Sigmoid colon (tissue), 6 donors: ENCODE measurements at regions not wholly inside any gene's neighbourhood (a gene's known extent, or its start where the extent isn't known, plus 50 kb on each side); places are given as distances from the start of the nearest gene placed in this dataset.
"Not testable (repeated sequence)": the region's sequence is repeated elsewhere in the genome, so short reads cannot be mapped to it uniquely, and the experiment has no call there.

Experiments used
- DNase-seq: peaks from one replicate; pipeline ENCODE4 v3.0.0-alpha.2; 2019
- H3K27ac ChIP-seq, 4 donors: fragments of 200-600 bp; sonication (generic); one replicate each; pipeline ENCODE4 v1.5.1; 2016 to 2019; ENCODE audit warnings: mild to moderate bottlenecking in 1 of 4
- H3K27me3 ChIP-seq, 3 donors: fragments of 200-600 bp; sonication (generic); one replicate each; pipeline ENCODE4 v1.5.1; 2019; ENCODE audit warnings: mild to moderate bottlenecking in 1 of 3
- H3K36me3 ChIP-seq, 4 donors: fragments of 200-600 bp; sonication (generic); one replicate each; pipeline ENCODE4 v1.5.1; 2016 to 2019
- H3K4me1 ChIP-seq, 4 donors: fragments of 200-600 bp; sonication (generic); one replicate each; pipeline ENCODE4 v1.5.1; 2017 to 2019
- H3K4me3 ChIP-seq, 4 donors: fragments of 200-600 bp; sonication (generic); one replicate each; pipeline ENCODE4 v1.5.1; 2017 to 2019; ENCODE audit warnings: mild to moderate bottlenecking in 2 of 4, moderate library complexity in 1 of 4
- H3K9me3 ChIP-seq, 4 donors: fragments of 200-600 bp in 3 of 4; sonication (generic) in 3 of 4; one replicate each; pipeline versions ENCODE4 v1.5.1 to v1.6.1; 2013 to 2019
- EP300 ChIP-seq, 4 donors: sonication (generic); formaldehyde crosslinking; IDR thresholded peaks; one replicate each; pipeline ENCODE4 v1.6.1; 2017; ENCODE audit warnings: antibody characterized with exemption in 4 of 4
- POLR2A ChIP-seq, 2 donors: fragments of 450-650 bp; IDR thresholded peaks; one replicate each; pipeline ENCODE4 v1.6.1; 2016; ENCODE audit warnings: antibody characterized with exemption in 2 of 2, mild to moderate bottlenecking in 2 of 2, moderate library complexity in 2 of 2
- POLR2AphosphoS5 ChIP-seq, 4 donors: sonication (generic); formaldehyde crosslinking; IDR thresholded peaks; one replicate each; pipeline ENCODE4 v1.6.1; 2017; ENCODE audit warnings: antibody characterized with exemption in 4 of 4
- WGBS, 2 donors: extraction: QIAGEN DNeasy Blood & Tissue Kit; methylation state at CpG; one replicate each; pipeline ENCODE4 v1.1.7; 2013; 5-methylcytosine and 5-hydroxymethylcytosine counted together
- intact Hi-C: fragments of 100-400 bp; cut with DNase I; formaldehyde crosslinking; loops from one replicate; pipeline ENCODE4 v1.15.1; 2023
- TF ChIP-seq, protein P1 (sequence below), 4 experiments: fragments of 450-650 bp in 3 of 4; fragments of 200-600 bp in 1 of 4; IDR thresholded peaks; one replicate each; pipeline ENCODE4 v1.5.1; 2016 to 2019; ENCODE audit warnings: antibody characterized with exemption in 4 of 4, mild to moderate bottlenecking in 3 of 4, moderate library complexity in 2 of 4
- donor health status: healthy with polysubstance abuse.
- donor health status: healthy.

DNA sequence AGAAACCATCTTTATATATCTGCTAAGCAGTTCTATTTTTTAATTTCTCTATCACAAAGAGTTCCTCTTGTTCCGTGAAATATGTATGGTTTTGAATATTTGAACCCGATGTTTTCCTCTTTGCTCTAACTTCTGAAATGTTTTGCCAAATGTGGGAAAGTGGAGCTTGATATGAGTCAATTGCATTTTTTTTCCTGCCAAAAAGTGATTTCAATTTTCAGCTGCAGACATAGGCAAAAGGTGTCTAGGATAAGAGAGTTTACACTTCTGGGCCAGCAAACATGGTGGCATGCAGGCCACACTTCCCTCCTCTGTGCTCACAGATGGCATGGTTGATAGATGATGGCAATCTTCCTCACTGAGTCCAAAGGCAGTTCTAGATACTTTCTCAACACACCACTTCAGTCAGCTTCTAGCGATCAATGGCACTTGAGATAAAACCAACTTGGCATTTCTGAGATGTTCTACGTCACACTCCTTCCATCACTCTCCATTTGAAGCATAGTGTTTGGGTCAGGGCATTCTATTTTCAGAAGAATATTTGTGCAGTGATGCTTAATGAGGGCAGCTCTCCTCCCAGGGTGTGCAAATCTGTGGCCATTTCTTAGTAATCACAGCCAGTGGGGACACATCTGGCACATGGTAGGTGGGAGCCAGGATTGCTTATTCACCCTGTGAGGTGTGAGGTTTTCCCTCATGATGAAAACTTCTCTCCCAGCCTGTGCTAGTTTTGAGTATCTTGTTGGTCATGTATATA lies 54.4 kb upstream of the SCAF4 start:
- intact Hi-C loops: loop anchor here (2.0 kb wide), 1 partner anchor 472 kb away; no protein-coding TSS in a partner anchor

GRCh38 chr21:31785237-31786163 lies 53.6 kb upstream of the SCAF4 start:
- not testable (repeated sequence) for H3K27ac ChIP-seq, H3K4me3 ChIP-seq, H3K9me3 ChIP-seq, H3K4me1 ChIP-seq, H3K36me3 ChIP-seq, H3K27me3 ChIP-seq
- 52 to 57% methylated on average over 11 of the region's 11 CpGs for WGBS, 2 donors
- TF ChIP-seq, protein P1, sequence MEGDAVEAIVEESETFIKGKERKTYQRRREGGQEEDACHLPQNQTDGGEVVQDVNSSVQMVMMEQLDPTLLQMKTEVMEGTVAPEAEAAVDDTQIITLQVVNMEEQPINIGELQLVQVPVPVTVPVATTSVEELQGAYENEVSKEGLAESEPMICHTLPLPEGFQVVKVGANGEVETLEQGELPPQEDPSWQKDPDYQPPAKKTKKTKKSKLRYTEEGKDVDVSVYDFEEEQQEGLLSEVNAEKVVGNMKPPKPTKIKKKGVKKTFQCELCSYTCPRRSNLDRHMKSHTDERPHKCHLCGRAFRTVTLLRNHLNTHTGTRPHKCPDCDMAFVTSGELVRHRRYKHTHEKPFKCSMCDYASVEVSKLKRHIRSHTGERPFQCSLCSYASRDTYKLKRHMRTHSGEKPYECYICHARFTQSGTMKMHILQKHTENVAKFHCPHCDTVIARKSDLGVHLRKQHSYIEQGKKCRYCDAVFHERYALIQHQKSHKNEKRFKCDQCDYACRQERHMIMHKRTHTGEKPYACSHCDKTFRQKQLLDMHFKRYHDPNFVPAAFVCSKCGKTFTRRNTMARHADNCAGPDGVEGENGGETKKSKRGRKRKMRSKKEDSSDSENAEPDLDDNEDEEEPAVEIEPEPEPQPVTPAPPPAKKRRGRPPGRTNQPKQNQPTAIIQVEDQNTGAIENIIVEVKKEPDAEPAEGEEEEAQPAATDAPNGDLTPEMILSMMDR (IDR thresholded peaks at IDR 0.05): peak; percentile 42 to 70 (median 67)
- intact Hi-C loops: loop anchor here (2.0 kb wide), 1 partner anchor 473 kb away; no protein-coding TSS in a partner anchor
- DNase-seq: peak; percentile 78

More for the DNA sequence above, 54.4 kb upstream of the SCAF4 start:
- DNase-seq: no peak
- Histone ChIP-seq H3K27me3 (no peaks in the 10 kb centered on the region), H3K9me3 (no peaks in the 10 kb centered on the region), H3K27ac (no peak overlapping the region), H3K4me1 (peaks cover 0 to 6% (median 5%) of the 10 kb centered on the region in 4 donors), H3K36me3 (no peaks in the 10 kb centered on the region), H3K4me3 (no peak overlapping the region)
- TF ChIP-seq, protein P1 (IDR thresholded peaks at IDR 0.05): no peak
- no peak for TF ChIP-seq POLR2AphosphoS5 (IDR thresholded peaks at IDR 0.05)
- TF ChIP-seq POLR2A (IDR thresholded peaks at IDR 0.05): no peak
- no peak for TF ChIP-seq EP300 (IDR thresholded peaks at IDR 0.05)
- WGBS, 2 donors: 77 to 81% methylated on average over 4 of the region's 4 CpGs

DNA sequence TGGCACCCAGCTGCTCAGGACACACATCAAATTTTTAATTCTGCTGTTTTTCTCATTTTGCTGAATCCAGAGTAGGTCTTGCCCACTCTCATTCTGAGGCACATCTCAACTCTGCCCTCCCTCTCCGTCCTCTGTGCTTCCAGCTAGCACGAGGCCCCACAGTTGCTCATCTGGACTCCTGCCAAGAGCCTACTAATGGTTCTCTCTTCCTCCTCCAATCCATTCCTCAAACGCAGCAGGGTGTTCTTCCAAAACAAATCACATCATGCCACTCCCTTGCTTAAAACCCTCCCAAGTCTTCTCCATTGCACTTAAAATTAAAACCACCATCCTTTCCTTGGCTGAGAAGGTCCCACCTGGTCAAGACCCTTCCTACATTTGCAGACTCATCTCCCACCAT lies 49.8 kb upstream of the SCAF4 start:
- WGBS, 2 donors: 2 to 7% methylated on average over 3 of the region's 3 CpGs
- H3K9me3 ChIP-seq: no peaks in the 10 kb centered on the region
- H3K27ac ChIP-seq: no peak overlapping the region
- DNase-seq: peak; percentile 66
- no peaks in the 10 kb centered on the region for H3K36me3 ChIP-seq
- TF ChIP-seq EP300 (IDR thresholded peaks at IDR 0.05): no peak
- TF ChIP-seq POLR2A (IDR thresholded peaks at IDR 0.05): no peak
- TF ChIP-seq POLR2AphosphoS5 (IDR thresholded peaks at IDR 0.05): no peak
- TF ChIP-seq, protein P1 (IDR thresholded peaks at IDR 0.05): no peak
- no peaks in the 10 kb centered on the region for H3K27me3 ChIP-seq
- intact Hi-C loops: no loop called here
- no peak overlapping the region for H3K4me3 ChIP-seq
- peaks cover 0 to 6% (median 5%) of the 10 kb centered on the region in 4 donors for H3K4me1 ChIP-seq
